ENCODE measurements at regions not wholly inside any gene's neighbourhood (a gene's known extent, or its start where the extent isn't known, plus 50 kb on each side); places are given as distances from the start of the nearest gene placed in this dataset.

- TF ChIP-seq, protein P1, sequence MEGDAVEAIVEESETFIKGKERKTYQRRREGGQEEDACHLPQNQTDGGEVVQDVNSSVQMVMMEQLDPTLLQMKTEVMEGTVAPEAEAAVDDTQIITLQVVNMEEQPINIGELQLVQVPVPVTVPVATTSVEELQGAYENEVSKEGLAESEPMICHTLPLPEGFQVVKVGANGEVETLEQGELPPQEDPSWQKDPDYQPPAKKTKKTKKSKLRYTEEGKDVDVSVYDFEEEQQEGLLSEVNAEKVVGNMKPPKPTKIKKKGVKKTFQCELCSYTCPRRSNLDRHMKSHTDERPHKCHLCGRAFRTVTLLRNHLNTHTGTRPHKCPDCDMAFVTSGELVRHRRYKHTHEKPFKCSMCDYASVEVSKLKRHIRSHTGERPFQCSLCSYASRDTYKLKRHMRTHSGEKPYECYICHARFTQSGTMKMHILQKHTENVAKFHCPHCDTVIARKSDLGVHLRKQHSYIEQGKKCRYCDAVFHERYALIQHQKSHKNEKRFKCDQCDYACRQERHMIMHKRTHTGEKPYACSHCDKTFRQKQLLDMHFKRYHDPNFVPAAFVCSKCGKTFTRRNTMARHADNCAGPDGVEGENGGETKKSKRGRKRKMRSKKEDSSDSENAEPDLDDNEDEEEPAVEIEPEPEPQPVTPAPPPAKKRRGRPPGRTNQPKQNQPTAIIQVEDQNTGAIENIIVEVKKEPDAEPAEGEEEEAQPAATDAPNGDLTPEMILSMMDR (IDR thresholded peaks at IDR 0.05), result no peak
- no peak for TF ChIP-seq POLR2A (IDR thresholded peaks at IDR 0.05)
These were observed 377.2 kb upstream of the PDE3A start for GRCh38 chr12:19991146-19991545.

Measured in Peyer's patch (tissue), 4 donors.